GM19438 (cell line): ENCODE measurements at regions not wholly inside any gene's neighbourhood (a gene's known extent, or its start where the extent isn't known, plus 50 kb on each side); places are given as distances from the start of the nearest gene placed in this dataset.
"Not testable (repeated sequence)": the region's sequence is repeated elsewhere in the genome, so short reads cannot be mapped to it uniquely, and the experiment has no call there.

Source experiments
- ATAC-seq: cut with Tn5 transposase; IDR thresholded peaks from one replicate; pipeline ENCODE4 v1.9.1; 2021; ENCODE audit warnings: low read depth; ENCODE audit not compliant: unreplicated experiment

DNA sequence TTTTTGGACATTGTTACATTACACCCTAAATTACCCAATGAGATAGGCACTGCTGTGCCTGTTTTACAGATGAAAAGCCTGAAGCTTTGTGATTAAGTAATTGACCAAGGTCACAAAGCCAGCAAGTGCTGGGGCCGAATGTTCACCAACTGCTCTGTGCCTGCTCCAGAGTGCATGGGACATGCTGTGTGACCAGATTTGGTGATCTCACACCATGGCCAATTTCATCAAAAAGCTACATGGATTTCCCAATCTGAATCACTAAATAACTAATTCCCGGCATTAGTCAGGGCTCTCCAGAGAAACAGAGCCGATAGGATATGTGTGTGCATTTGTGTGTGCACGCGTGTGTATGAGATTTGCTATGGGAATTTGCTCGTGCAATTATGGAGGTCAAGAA lies 228.3 kb upstream of the ECI2 start:
- no peak for ATAC-seq

DNA sequence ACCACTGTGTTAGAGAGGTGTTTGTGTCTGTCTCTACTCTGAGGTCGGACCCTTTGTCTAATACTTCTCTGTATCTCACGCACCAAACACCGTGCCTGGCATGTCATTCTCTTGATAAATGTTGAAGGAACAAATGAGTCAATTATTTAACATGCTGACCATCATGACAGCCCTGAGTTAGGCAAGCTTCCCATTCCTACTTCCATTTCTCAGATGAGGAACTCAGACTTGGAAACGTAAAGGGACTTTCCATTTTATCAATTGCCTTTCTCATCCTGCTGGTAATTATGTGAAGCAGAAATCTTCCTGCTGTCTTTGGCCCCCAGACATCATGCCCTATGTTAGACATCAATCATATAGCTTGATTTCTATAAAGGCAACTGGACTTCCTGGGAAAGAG lies 227.0 kb upstream of the ECI2 start:
- no peak for ATAC-seq

DNA sequence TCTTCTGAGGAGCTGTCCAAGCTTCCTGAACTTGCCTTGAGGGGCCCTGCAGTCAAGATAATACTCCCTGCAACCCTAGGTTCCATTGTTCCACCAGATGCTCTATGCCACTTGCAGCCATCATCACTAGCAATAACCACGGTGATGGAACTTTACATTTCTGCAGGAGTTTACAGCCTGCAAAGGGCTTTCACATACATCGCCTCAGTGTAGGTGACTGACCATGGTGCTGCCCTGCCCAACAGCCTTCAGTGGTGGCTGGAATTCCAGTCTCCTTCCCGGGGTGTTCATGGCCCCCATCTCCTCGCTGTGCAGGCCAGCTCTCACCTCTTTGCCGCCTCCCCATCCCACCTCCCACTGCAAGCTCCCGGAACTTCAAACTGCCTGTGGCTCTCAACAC lies 225.5 kb upstream of the ECI2 start:
- ATAC-seq, result no peak

DNA sequence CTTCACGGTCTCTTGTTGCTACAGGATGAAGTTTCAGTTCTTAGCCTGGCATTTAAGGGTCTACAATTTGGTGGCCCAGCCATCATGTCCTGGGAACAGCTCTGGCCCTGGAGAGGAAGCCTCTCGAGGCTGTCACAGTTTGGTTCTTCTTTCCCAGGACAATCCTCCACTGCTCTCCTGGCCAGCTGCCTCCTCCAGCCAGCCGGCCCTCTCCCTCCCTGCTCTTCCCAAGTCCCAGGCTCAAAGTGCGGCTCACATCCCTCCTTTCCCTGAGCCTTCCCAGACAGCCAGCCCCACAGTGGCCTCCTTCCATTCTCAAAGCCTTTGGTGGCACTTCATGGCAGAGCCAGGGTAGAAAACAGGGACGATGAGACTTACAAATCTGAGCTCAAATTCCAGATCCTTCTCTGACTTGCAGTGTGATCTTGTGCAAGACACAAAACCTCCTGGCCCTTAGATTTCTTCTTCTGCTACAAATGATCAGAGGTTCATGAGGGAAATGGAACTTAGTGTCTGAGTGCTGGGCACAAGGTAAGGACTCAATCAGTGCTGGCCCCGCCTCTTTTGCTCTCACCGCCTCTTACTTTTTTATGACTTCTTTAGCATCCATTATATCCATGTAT lies 223.8 kb upstream of the ECI2 start:
- ATAC-seq, result no peak

DNA sequence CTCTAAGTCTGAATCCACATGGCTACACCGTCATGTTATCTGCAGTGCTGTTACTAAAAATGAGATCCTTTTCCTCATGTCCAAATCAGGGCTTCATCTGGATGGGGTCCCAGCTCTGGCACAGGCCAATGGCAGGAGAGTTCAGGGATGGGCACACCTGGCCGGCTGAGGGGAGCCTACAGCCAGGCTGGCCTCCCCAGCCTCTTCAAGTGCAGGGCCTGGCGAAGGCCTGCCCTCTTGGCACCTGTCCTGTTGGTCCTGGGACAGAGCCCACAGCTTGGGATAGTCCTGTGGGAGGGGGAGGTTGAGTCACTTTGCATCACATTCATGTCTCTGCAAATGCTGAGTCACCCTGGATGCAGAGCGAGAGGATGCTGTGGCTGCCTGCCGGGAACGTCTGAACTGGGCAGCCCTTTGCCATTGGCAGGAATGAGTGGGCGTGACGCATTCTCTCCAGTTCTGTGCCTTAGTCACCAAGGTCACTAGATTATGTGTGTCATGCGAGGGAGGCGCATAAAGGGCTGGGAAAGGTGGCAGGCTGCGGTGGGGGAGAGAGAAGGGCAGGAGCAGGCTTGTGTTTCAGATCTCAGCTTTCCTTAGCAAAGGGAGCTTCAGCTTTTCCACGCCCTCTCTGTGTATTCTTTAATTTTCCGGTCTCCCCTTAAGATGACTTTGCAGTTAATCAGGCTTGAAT lies 223.2 kb upstream of the ECI2 start:
- ATAC-seq, result no peak

DNA sequence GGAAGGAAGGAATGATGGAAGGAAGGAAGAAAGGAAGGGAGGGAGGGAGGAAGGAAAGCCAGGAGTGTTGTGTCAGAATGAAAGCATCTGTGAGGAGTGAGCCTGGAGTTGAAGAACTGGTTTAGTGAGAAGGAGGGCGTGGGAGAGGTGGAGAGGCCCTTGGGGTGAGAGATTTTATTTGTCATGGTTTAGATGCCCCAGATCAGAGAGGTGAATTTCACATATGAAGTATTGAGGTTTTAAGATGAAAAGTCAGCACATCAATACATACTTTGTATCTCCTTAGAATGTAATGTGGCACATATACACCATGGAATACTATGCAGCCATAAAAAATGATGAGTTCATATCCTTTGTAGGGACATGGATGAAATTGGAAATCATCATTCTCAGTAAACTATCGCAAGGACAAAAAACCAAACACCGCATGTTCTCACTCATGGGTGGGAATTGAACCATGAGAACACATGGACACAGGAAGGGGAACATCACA lies 222.3 kb upstream of the ECI2 start:
- ATAC-seq, result not testable (repeated sequence)

DNA sequence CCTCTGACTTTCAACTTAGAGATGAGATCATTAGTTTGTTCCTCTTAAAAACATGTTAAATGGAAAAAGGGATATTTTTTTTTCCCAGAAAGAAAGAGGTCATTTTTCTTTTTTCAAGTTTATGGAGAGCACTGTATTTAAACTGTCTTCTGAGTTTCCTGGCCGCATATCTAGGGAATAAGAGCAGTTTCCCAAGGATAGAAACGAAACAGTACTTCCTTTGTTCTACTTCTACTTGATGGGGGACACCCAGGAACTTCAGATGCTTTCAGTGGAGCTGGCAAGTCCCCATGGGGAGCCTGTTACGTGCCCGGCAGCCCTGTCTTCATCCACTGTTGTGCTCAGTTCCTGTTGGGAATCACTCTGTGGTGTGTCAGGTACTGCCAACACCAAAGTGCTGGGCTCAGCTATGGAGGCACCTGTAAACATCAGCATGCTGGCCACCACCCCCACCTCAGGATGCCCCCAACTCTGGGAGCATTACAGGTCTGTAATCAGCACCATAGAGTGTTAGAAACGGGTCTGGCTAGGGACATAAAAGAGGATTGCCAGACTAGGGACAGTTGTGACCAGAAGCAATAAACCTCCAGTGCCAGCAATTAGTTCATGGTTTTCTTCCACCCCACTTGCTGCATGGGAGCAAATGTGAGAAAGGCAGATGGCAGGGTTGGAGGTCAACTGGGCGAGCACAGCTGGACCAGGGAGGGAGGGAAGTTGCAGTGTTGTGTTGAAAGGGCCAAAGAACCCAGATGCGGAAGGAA lies 221.7 kb upstream of the ECI2 start:
- no peak for ATAC-seq

DNA sequence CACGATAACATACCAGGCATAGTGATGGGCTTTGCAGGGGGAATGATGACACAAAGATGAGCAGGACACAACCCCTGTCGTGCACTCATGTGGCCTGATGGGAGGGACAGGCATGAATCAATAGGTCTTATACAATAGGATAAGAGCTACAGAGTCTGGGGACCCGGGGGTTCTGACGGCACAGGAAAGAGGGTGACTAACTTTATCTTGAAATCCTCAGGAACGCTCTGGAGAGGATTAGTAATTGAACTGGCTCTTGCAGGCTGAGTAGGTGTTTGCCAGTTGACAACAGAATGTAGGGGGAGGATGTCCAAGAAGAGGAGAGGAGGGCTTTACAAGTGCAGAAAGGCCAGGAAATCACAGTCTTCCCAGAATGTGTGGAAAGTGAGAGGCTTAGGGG lies 219.9 kb upstream of the ECI2 start:
- no peak for ATAC-seq

DNA sequence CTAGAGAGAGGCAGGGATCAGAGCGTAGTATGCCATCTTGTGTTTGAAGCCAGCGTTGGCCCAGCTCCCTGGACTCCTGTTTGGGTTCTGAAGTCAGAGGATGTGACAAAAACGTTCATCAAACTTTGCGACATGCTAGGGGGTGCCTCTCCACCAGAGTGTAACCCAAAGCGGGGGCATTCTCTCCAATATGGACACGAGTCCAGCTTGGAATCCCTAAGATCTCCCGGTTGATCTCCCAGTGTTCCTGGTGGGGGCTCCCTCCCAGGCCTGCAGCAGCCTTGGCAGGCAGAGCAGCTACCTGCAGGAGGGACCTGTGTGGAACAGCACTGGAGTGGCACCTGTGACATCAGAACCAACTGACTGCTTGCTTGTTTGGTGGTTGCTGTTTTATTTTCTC lies 218.8 kb upstream of the ECI2 start:
- ATAC-seq, result no peak

DNA sequence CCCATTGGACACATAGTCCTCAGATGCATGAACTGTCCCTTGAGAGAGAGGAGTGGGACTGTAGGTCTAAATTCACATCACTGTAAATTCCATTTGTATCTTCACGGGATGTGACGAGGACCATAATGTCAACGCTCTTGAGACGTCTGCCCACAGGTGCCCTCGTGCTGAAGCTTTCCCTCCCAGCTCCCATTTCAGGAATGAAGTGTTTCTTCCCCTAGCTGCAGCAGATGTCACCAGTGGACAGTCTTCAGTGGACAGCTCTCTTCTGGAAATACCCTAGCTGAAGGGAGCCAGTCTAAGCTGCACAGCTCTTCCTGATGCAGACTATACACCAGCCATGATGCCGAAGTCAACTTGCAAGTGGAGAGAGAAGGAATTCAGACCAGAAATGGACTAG lies 217.4 kb upstream of the ECI2 start:
- ATAC-seq, result no peak

DNA sequence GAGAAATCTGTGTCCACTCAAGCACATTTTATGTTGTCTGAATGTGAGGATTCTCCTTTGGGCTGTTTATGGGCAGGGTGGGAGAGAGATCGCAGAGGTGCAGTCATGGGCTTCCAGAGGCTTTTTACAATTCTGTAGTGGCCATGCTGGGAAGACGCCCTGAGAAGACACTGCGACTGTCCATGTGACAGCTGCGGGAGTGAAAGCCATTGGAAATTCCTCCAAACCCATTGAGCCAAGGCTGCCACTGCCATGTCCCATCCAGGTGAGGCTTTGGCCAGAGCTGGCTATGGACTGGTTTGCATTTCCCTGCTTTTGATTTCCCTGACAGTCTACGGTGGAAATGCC lies 216.9 kb upstream of the ECI2 start:
- no peak for ATAC-seq

DNA sequence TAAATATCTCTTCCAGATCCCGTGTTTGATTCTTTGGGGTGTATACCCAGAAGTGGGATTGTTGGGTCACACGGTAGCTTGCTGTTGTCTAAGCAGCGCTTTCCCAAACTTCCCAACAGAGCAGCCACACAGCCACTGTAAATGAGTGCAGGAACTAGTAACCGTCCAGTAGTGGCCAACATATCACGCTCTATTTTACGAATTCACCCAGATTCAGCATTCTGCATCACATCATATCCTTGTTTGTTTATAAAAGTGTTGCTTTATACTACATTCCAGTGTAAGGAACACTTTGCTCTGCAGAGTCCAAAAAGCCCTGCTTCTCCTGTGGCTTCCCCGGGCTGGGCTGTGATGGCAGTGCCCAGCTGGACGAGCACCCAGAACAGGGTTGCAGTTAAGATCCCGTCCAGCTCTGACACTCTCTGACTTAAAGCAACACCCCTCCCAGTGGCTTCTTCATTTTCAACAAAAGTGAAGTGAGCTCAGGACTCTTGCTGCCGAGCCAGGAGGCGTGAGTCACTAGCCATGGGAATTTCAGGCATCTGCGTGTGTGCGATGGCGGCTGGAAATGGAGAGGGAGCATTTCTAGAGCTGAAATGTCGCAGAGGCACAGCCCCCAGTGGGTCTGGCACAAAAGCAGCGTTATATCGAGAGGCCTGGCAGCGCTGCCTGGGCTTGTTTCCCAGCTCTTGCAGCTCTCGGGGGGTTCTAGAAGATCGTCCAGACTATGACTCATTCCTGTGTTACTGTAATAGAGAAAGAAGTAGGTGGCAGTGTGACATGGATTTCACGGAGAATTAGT lies 216.3 kb upstream of the ECI2 start:
- no peak for ATAC-seq

DNA sequence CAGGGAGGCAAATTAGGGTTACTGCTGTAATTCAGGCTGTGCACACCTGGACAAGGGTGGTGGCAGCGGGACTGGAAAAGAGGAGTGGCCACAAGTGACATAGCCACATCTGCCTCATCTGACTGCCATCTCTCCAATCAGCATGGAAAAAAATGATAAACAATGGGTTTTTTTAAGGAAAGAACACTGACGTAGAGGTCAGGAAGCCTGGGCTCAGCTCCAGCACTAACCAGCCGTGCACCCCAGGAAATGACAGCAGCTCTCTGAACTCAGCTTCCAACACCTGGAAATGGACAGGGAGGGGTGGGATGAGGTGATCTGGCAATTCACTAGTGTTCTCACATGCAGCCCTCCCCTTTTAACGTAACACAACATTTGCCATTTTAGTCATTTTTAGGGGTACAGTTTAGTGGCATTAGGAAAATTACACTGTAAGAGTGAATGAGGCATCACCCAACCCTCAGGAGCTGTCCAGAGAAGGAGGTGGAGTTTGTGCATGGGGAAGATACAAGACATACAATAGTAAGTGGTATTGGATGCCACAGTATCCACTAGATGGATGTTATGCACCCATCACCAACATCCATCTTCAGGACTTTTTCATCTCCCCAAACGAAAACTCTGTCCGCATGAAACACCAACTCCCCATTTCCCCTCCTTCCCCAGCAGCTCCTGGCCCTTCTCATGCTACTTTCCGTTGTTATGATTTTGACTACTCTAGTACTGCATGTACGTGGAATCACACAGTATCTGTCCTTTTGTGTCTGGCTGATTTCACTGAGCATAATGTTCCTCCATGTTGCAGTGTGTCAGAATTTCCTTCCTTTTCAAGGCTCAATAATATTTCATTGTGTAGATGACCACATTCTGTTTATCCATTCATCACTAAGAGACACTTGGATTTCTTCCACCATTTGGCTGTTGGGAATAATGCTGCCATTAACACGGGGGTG lies 215.5 kb upstream of the ECI2 start:
- no peak for ATAC-seq

DNA sequence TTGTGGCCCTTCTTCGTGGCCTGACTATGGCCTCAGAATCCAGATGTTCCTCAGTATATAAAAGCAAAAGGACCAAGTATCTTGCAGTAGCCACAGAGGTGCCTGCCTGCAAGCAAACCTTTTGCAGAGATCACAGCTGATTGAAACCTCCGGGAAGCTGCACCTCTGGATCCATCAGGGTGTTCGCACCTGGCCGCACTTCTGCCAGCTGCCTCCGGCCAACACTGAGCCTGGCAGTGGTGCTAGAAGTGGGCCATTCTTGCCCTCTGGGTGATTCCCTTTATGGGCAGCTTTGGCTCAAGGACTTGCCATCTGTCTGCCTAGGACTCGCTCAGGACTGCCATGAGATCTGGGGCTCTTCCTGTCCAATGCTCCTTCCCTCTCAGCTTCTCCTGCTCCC lies 214.6 kb upstream of the ECI2 start:
- no peak for ATAC-seq

DNA sequence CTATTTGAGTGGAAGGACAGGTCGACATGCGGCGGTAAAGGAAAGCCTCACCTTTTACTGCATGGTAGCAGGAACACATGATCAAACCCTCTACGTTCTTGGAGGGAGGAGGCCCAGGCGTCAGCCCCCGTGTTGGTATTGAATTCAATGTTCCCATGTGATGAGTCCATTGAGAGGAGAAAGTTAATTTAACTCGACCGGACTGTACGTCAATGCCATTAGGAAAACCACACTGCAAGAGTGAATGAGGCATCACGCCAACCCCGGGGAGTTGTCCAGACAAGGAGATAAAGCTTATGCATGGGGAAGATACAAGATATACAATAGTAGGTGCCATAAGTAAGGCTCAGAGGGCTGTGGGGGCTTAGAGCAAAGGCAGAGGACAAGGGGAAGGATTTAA lies 213.9 kb upstream of the ECI2 start:
- no peak for ATAC-seq

DNA sequence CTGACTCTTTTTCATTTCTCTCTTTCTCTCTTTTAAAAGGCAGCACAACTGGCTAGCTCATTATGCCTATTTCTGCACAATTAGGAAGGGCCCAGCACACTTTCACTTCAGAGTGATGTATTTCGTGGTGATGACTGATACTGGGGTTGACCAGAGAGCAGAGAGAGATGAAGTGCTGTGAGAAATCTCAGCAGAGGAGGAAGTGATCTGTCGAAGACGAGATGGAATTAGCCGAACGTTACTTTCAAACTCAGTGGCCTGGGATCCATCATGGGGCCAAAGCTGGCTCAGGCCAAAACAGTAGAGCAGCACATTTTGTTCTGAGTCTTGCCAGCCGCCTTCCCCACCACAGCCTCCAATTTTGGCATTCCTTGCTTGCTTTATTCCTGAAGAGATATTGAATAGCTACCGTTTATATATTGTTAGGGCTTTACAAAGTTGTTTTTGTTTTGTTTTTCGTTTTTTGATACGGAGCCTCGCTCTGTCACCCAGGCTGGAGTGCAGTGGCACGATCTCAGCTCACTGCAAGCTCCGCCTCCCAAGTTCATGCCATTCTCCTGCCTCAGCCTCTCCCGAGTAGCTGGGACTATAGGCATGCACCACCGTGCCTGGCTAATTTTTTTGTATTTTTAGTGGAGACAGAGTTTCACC lies 213.2 kb upstream of the ECI2 start:
- no peak for ATAC-seq

DNA sequence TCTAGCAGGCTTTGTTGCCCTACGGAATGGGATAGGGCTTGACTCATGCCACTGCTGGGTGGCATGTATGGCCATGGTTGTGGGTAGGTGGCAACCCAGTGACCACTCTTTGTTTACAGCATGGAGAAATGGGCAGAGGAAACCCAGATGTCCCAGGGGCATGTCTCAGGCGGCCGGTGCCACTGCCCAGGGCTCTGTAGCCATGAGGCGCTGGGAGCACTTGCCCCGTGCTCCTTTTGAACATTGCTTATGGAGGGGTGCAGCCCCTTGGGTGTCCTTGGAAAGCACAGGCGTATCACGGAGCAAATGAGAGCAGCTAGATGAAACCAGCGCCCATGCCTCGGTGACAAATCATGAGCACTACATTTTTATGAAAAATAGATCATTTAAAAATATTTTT lies 212.5 kb upstream of the ECI2 start:
- ATAC-seq, result no peak

DNA sequence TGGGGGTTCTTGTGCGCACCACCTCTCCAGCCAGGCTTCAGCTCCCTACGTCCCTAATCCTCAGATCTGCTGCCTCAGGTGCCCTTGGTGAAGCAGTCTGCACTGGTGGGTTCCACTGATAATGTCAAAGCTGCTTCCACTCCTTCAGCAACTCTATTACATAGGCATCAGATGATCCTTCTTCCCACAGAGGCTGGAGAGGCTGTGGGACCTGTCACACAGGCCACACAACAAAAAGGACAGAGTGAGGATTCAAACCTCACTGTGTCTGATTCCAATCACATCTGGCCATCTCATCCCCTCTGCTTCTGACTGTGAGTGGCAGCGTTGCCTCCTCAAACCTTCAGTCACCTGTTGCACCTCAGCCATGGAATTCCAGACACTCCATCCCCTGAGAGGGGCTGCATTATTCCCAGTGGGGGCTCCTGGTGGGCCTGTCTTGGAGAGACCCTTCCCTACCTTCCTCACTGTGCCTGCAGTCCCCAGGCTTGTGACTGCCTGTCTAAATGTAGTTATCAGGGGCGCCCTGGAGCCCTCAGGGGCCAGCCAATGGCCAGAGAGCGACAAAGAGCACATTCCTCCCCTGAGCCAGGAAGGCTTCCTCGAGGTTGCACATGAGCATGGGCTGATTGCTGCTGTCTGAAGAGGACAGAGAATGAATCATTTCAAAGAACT lies 211.4 kb upstream of the ECI2 start:
- ATAC-seq, result no peak

DNA sequence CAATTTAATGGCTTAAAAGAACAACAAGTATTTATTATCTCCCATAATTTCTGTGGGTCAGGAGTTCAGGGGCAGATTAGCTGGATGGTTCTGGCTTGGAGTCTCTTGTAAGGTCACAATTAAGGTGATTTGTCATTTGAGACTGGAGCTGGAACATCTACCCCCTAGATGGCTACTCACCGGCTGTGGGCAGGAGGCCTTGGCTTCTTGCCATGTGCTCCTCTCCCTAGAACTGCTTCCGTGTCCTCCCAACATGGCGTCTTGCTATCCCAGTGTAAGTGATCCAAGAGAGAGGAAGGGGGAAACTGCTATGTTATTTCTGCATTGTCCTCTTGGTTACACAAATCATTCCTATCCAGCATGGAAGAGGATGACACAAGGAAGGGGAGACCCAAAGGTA lies 210.2 kb upstream of the ECI2 start:
- no peak for ATAC-seq
